GM12873 (cell line): ENCODE measurements at regions not wholly inside any gene's neighbourhood (a gene's known extent, or its start where the extent isn't known, plus 50 kb on each side); places are given as distances from the start of the nearest gene placed in this dataset.

Experiments
- CTCF ChIP-seq: IDR thresholded peaks from 2 replicates; pipeline ENCODE4 v1.5.1; 2012; ENCODE audit warnings: low read depth, mild to moderate bottlenecking, moderate library complexity, low read length, control low read depth; ENCODE audit not compliant: insufficient read depth; ENCODE audit errors: missing control alignments

DNA sequence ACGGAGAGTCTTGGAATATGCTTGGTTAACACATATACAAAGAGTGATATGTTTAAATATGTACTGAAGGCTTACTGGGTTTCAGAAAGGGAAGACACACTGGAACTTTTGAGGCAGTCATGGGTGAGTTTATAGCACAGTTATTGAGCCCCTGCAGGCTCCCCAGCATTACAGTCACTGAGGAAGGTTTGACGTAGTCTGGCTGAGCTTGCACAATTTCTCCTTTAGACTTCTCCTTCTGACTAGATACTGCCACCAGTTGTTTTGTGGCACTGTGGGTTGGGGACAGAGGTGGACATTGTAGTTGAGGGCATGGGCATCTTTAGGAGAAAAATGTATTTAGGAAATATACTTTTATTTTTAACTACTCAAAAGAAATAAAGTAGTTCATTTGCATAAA is 285.4 kb downstream of the C11orf87 start:
- no peak for TF ChIP-seq CTCF

- TF ChIP-seq CTCF: no peak
Measured at GRCh38 chr11:109708184-109708583, 286.2 kb downstream of the C11orf87 start.

- TF ChIP-seq CTCF: no peak
Measured at GRCh38 chr11:109726061-109726460, 304.1 kb downstream of the C11orf87 start.

DNA sequence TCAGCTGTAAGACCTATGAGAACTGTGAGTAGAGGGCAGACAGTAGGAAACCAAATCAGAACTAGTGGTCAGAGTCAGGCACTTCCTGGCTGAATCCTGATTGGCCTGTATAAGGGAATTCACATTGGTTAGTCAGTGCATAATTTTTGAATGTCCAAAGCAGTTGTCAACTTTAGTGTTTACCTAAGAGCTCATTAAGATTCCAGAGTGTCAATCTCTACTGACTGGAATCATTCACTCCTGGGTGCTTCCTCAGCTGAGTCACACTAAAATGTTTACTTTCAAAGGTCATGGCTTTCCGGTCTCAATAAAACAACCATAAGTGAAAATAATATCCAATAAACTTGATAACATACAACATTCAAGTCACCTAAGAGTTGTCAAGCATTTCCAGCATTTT is 306.1 kb downstream of the C11orf87 start:
- no peak for TF ChIP-seq CTCF

GRCh38 chr11:109729761-109730160 is 307.8 kb downstream of the C11orf87 start:
- TF ChIP-seq CTCF: peak; percentile 31

- TF ChIP-seq CTCF: no peak
Measured at GRCh38 chr11:109730669-109731068, 308.7 kb downstream of the C11orf87 start.

DNA sequence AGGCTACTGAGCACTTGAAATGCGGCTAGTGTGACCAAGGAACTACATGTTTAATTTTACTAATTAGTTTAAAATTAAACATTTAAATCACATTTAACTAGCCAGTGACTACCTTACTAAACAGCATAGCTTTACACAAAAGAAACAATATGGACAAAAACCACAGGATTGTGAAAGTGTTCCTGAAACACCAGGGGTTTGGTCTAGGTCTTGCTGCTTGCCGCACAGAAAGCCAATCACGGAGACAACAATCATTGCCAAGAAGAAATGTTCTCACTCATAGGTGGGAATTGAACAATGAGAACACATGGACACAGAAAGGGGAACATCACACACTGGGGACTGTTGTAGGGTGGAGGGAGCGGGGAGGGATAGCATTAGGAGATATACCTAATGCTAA is 309.5 kb downstream of the C11orf87 start:
- TF ChIP-seq CTCF: no peak

DNA sequence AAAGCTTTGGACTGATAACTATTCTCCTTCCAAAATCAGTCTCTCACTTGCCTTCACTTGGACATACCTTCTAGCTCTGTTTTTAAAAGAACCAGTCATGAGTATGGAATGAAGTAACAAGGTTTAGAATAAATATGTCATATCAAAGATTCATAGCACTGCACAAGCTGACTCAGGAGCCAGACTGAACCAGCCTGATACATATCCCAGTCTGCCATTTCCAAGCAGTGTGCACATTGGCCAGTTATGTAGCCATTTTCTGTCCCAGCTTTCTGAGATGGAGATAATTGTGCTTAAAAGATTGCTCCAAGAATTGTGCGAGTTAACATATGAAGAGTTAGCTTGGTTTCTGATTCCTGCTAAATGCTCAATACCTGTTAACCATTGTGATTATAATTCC is 311.3 kb downstream of the C11orf87 start:
- no peak for TF ChIP-seq CTCF
